GM18867 (cell line): ENCODE measurements at regions not wholly inside any gene's neighbourhood (a gene's known extent, or its start where the extent isn't known, plus 50 kb on each side); places are given as distances from the start of the nearest gene placed in this dataset.
"Not testable (repeated sequence)": the region's sequence is repeated elsewhere in the genome, so short reads cannot be mapped to it uniquely, and the experiment has no call there.

Source experiments
- ATAC-seq: cut with Tn5 transposase; IDR thresholded peaks from one replicate; pipeline ENCODE4 v1.9.1; 2021; ENCODE audit warnings: mild to moderate bottlenecking, moderate library complexity; ENCODE audit not compliant: unreplicated experiment

DNA sequence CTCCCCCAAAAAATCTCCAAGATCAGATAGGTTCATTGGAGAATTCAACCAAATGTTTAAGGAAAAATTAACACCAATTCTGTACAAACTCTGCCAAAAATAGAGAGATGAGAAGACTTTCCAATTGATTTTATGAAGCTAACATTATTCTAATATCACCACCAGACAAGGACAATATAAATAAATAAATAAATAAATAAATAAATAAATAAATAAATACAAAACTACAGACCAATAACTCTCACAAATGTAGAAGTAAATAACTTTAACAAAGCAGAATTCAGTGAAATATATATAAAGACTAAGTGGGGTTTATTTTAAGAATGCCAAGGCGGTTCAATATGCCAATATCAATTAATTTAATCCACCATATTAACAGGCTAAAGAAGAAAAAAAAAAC is 425.9 kb upstream of the GHITM start:
- no peak for ATAC-seq

DNA sequence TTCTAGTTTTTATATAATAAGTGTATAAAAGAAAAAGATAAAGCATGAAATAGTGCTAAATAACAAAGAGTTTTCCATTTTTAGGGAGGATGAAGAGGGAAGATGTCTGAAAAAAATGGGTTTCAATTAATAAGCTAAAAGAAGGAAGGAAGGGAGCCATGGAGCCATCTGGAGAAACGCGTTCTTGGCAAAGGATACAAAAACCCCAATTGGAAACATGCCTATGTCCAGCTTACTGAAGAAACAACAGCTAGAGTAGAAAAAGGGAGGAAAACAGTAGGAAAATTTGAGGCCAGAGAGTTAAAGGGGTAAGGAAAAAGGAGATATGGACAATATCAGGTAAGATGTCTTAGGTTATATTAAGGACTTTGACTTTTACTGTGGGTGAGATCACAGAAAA is 416.2 kb upstream of the GHITM start:
- no peak for ATAC-seq

DNA sequence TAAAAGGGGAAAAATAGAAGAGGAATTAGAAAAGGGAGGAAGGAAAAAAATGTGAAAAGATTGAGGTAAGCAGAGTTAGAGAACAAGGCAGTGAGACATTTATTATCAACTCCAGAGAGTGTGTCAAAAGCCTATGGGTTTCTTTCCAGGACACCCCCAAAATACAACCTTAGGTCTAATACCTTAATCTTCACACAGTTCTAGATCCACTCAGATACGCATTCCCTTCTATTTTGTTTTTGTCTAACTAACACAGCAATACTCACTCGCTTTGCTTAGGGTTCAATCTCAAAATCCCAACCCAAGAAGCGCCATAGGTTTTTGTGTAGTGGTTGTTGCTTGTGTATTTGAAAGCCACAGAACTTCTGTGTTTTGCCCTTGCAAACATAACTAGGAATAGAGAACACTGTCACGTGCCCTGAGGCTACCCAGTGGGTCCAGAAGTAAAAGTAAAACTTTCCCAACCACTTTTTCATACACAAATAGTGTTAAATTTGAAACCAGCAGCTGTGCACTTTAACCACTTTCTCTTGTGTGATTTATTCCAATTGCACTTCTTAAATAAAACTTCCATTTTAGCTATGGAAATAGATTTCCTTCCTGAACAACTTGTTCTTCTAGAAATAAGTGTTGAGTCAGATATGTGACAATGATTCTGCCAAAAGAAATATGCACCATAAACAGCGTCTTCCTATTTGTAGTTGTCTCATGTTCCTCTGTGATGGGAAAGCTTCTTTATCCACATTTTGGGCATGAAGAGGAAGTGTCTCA is 414.7 kb upstream of the GHITM start:
- ATAC-seq, result peak; percentile 97

DNA sequence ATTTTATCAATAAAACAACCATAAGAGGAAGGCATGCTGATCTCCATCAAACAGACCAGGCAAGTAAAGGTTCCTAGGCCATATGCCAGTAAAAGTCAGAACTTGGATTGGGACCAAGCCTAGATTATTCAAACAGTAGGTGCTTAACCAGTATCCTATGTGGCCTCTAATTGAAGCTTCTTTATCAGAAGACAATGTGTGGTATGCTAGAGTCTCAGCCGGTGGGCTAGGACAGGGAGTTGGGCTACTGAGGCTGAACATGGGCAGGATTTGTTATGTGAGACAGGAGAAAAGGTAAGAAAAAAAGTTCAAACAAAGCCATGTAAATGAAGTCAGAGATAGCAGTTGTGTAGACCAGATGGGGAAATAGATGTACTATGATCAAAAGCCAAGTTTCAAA is 413.7 kb upstream of the GHITM start:
- ATAC-seq, result no peak

GRCh38 chr10:83734278-83734677 is 405.0 kb upstream of the GHITM start:
- no peak for ATAC-seq

GRCh38 chr10:83736008-83736407 is 403.3 kb upstream of the GHITM start:
- no peak for ATAC-seq

- no peak for ATAC-seq
Observed at GRCh38 chr10:83750604-83751003, 388.7 kb upstream of the GHITM start.

DNA sequence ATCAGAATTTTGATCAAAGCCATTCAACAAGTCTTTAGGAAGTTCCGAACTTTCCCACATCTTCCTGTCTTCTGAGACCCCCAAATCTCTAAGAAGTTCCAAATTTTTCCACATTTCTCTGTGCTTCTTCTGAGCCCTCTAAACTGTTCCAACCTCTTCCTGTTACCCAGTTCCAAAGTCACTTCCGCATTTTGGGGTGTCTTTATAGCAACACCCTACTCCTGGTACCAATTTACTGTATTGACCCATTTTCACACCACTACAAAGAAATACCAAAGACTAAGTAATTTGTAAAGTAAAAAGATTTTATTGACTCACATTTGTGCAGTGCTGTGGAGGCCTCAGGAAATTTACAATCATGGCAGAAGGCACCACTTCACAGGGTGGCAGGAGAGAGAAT is 385.8 kb upstream of the GHITM start:
- no peak for ATAC-seq

- ATAC-seq, result no peak
Observed at GRCh38 chr10:83754857-83755256, 384.5 kb upstream of the GHITM start.

DNA sequence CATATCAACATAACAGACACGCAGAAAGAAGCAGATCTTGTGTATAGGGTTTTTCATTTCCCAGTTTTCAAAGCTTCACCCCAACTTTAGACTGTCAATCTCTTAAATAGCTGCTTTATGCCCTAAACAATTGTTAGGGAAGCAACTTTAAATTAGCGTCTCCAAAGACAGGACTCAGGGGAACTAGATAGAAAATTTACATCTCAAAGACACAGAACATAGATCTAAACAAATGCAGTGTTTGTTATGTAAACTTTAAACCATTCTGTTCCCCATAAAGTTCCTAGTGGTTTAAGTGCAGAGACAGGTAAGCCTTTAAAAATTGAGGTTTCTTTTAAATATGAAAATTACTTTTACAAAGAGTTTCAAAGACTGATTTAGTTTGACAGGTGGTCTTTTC is 379.2 kb upstream of the GHITM start:
- ATAC-seq, result no peak

DNA sequence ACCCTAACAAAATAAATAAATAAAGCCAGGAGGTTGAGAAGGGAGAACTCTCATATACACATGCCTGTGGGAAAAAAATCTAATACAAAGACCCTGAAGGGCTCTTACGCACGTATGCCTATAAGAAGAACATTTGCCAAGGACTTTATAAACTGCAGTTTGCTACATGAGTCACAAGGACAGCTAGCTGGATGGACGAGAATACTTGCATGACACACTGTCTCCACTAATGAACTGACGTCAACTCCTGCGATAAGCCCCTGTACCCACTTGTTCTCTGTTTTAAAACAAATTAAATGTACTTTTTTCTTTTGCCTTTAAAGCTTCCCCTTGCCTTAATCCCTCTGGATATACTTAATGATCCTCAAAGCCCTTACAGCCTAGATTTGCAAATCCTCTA is 374.6 kb upstream of the GHITM start:
- no peak for ATAC-seq

DNA sequence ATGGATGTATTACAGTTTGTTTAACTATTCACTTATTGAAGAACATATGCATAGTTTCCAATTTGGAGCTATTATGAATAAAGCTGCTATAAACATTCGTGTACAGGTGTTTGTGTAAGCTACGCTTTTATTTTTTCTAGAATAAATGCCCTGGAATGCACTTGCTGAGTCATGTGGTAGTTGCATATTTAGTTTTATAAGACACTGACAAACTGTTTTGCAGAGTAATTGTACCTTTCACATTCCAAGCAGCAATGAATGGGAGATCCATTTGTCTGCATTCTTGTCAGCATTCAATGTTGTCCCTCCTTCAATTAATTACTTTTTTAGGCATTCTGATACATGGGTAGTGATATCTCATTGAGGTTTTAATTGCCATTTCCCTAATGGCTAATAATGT is 373.6 kb upstream of the GHITM start:
- no peak for ATAC-seq

GRCh38 chr10:83769281-83769820 is 370.0 kb upstream of the GHITM start:
- ATAC-seq, result no peak

DNA sequence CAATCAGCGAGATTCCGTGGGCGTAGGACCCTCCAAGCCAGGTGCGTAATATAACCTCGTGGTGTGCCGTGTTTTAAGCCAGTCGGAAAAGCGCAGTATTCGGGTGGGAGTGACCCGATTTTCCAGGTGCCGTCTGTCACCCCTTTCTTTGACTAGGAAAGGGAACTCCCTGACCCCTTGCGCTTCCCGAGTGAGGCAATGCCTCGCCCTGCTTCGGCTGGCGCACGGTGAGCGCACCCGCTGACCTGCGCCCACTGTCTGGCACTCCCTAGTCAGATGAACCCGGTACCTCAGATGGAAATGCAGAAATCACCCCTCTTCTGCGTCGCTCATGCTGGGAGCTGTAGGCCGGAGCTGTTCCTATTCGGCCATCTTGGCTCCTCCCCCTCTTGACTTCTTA is 352.6 kb upstream of the GHITM start:
- not testable (repeated sequence) for ATAC-seq

DNA sequence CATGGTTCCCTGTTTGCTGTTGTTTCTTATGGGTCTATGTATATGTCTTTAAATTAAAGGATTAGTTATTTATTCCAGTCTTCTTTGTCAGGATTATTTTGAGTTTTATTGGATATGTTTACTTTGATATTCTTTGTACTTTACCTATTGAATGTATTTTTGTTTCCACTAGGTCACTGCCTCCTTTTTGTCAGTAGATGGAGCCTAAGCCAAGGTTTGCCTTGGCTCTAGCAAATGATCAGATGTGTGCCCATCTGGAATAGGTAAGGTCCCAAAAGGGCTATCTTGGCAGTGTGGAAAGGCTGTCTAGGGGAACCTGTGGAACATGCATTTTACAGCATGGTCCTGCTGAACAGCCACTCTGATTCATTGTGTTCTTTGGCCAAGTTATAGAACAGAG is 337.3 kb upstream of the GHITM start:
- no peak for ATAC-seq

DNA sequence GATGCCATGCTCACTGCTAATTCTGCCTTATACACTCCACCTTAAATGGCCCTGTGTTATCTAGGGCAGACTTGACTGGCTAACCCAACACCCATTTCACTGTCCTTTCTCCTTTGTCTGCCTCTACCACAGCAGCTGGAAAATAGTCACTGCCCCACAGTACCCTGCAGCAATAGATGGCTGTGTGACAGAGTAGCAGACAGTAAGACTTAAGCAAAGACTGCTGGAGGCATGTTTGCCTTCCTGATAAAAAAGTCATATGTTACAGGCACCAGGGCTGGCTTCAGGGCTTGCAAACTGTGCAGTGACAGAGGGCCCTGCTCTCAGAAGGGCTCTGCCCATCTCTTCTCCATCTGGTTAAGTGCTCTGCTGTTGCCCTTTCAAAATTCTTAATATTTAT is 332.6 kb upstream of the GHITM start:
- no peak for ATAC-seq

GRCh38 chr10:83809001-83809400 is 330.3 kb upstream of the GHITM start:
- no peak for ATAC-seq

DNA sequence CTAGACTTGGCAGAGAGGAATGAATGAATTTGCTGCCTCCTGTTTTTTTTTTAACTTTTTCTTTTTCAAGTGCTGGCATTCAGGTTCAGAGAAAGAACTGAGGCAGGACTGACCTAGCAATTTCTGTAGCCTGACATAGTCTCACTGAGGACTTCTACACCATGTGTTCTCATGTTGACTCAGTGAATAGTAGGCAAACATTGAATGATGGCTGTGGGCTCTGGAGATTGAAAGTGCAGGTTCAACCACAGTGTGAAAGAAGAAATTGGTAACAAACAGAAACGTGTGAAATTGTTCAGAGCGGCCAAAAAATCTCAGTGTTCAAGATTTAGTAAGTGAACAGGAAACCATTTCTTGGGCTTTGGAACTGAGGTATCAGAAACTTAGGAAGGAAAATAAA is 322.4 kb upstream of the GHITM start:
- peak; percentile 98 for ATAC-seq

DNA sequence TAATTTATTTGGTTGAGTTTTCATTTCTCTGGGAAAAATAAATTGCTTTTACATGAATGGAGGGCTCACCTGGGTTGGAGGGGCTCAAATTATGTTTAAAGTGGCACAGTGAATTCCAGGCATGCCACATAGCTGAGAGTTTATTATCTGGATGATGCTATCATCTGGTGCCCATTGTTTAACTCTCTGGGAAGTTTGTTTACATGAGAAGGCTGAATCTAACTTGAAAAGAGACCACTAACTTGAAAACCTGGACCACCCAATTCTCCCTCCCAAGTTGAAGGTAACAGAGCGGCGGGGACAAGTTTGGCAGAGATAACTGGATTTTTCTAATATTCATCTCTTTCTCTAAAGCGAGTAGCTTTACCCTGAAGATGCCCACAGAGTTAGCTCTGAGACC is 321.5 kb upstream of the GHITM start:
- no peak for ATAC-seq

GRCh38 chr10:83819609-83820008 is 319.7 kb upstream of the GHITM start:
- ATAC-seq, result no peak

- no peak for ATAC-seq
Observed at GRCh38 chr10:83820033-83820432, 319.3 kb upstream of the GHITM start.

DNA sequence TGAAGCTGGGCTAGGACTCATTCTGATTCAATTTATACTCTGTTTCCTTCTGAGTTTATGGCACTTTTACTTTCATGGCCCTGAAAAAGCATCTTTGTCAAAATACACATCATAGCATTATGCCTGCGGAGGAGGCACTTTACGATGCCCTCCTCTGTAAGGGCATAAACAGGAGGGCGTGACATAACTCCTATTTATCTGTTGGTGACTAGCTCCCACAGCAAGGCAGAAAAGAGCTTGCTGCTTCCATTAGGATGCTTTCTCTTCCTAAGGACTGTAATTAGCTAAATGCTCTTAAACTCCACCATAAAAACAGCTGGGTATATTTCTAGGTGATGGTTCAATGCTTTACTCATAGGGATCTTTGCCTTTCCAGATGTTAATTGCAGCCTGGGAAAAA is 315.2 kb upstream of the GHITM start:
- ATAC-seq, result no peak

GRCh38 chr10:83834096-83834495 is 305.2 kb upstream of the GHITM start:
- ATAC-seq, result no peak
